GM19455 (cell line): ENCODE measurements at regions not wholly inside any gene's neighbourhood (a gene's known extent, or its start where the extent isn't known, plus 50 kb on each side); places are given as distances from the start of the nearest gene placed in this dataset.
A peak's percentile ranks its signal among the peaks of the same experiment; 100 is the strongest.

Experiments
- ATAC-seq: cut with Tn5 transposase; IDR thresholded peaks from one replicate; pipeline ENCODE4 v1.9.1; 2021; ENCODE audit not compliant: unreplicated experiment

DNA sequence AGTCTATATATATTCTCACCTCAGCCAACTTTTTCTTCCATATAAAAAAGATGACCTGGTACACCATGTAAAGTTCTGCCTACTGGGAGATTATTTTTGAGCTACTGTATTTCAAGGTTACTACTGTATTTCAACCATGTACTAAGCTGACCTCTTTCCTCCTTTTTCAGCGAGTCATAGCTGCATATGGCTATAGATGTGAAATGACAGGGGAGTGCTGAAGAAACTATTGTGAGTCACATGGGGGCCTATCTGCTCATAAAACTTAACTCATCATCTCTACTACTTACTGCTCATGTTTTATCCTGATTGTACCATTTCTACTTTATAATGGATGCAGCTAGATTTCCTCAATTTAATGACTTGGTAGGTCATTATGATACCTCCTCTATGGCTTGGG is 571.4 kb upstream of the ATP2B1 start:
- ATAC-seq, result no peak

- no peak for ATAC-seq
Observed at GRCh38 chr12:90275088-90275487, 566.5 kb upstream of the ATP2B1 start.

DNA sequence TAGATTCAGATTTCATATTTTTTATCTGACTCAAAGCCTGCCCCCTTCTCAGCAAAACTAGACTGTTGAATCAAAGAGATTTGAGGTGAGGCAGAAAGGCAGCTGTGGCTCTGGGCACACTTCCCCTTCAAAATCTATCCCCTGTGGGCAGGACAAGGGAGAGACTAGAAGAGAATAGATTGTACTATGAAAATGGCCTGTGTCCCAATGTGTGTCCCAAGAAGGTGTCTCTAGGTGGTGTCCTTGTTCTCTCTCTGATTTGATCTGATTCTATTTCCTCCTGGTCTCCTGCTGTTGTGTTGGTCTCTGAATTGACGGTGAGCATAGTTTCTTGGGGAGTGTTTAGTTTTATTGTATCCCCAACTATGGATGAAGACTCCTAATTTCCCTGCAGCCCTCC is 565.8 kb upstream of the ATP2B1 start:
- ATAC-seq, result no peak

GRCh38 chr12:90268574-90268973 is 559.9 kb upstream of the ATP2B1 start:
- ATAC-seq, result no peak

GRCh38 chr12:90262251-90262650 is 553.6 kb upstream of the ATP2B1 start:
- no peak for ATAC-seq

DNA sequence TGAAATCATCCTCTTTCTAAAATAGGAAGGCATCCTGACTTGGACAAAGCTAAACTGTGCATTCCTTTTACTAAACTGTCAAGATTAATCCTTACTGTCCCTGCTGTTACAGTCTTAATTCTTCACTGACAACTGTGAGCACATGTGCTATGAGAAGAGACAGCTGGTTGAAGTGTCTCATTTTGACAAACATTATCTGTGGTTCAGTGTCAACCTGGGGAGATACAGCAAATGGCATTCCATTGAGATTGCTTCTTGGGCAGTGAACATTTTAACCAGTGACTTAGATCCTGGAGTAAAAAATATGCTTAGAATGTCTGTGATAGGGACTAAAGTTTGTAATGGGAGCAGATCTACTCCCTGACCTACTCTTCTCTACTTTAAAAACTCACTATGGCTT is 552.6 kb upstream of the ATP2B1 start:
- ATAC-seq, result no peak

- ATAC-seq, result no peak
Observed at GRCh38 chr12:90260136-90260535, 551.5 kb upstream of the ATP2B1 start.

- ATAC-seq, result no peak
Observed at GRCh38 chr12:90257927-90258624, 549.4 kb upstream of the ATP2B1 start.

- ATAC-seq, result no peak
Observed at GRCh38 chr12:90254796-90255195, 546.2 kb upstream of the ATP2B1 start.

GRCh38 chr12:90253674-90254181 is 545.1 kb upstream of the ATP2B1 start:
- ATAC-seq, result peak; percentile 100

- ATAC-seq, result no peak
Observed at GRCh38 chr12:90253136-90253535, 544.5 kb upstream of the ATP2B1 start.

- no peak for ATAC-seq
Observed at GRCh38 chr12:90250766-90251165, 542.1 kb upstream of the ATP2B1 start.

- no peak for ATAC-seq
Observed at GRCh38 chr12:90250042-90250441, 541.4 kb upstream of the ATP2B1 start.

DNA sequence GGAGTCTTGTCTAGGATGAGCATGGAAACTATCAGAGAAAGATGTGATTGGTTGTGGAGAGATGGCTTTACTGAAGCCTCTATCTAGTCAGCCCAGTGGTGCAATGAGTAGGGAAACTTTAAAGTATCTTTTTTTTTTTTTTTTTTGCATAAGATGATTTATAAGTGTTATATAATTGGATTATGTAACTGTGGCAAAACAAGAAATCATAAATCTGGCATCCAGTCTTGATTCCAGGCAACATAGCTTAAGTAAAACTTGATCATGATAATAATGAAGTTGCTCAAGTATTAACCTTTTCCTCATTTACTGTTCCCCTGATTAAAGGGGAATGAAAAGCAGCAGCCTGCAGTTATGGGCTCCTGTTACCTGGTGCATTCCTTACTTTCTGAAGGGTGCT is 538.0 kb upstream of the ATP2B1 start:
- no peak for ATAC-seq

DNA sequence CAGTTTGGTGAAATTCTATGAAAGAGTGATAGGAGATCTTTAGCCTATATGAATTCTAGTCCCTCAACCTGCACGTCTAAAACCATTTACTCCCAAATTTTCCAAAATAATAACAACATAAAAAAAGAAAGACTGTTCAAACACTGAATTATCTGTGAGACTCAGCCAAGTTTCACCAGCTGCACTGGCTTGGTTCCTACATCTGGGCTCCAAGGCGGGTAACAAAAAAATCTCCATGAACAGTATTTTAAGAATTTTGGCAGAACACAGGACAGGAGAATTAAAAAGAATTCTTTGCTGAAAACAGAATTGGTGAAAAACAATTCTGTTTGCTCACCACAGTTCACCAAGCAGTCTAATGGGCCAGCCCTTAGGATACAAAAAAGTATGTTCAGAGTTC is 536.8 kb upstream of the ATP2B1 start:
- no peak for ATAC-seq

DNA sequence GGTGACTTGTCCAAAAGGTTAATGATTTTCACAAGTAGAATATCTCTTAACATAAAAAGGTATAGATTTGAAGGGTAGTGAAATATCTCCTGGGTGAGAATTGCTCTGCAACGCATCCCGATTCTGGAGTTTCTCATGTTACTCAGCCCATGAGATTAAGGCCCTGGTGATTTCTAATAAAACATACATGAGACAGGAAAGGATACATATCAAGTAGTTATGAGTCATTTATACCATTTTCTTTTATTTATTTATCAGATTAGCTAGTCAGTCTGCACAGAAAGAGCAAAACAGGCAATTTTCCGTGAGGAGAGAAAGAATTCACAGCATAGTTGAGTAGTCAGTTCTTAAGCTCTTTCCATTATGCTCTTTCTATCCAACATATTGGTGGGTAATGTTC is 535.6 kb upstream of the ATP2B1 start:
- ATAC-seq, result no peak

DNA sequence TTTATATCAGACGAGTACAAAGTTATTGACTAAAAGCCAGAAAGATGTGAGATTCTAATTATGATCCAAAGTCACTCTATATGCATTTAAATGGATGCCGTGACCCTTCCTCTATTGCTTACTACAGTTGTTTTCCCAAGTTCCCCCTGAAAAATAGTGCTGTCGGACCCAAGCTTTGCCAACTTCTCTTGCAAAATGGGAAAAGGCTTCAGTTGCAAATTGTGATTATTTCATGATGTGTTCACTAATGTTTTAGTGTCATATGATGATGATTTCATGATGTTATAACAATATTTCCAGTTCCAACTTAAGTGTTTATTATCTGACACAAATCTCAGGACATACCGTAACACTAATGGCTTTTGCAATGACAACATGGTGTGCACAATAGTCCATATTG is 534.6 kb upstream of the ATP2B1 start:
- no peak for ATAC-seq

DNA sequence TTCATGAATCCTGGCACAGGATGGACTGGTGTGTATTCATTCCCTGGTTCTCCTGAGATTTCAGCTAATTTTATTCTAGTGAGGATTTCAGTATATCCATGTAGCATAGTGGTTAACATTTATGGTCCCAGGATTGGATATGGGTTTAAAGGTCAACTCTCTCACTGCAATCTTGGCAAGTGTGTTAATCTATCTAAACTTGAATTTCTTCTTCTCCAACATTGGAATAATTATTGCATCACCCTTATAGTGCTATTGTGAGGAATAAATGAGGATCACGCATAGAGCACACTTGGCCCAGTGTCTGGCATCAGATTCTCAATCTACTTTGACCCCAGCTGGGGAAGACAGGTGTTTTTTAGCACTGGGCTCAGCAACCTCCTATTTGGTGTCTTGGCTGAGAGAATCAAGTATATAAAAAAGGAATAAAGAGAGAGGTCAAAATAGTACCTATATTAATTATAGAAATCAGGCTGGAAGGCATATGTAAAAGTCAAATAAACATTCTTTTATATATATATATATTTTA is 531.2 kb upstream of the ATP2B1 start:
- ATAC-seq, result no peak

GRCh38 chr12:90238663-90239271 is 530.1 kb upstream of the ATP2B1 start:
- ATAC-seq, result no peak

DNA sequence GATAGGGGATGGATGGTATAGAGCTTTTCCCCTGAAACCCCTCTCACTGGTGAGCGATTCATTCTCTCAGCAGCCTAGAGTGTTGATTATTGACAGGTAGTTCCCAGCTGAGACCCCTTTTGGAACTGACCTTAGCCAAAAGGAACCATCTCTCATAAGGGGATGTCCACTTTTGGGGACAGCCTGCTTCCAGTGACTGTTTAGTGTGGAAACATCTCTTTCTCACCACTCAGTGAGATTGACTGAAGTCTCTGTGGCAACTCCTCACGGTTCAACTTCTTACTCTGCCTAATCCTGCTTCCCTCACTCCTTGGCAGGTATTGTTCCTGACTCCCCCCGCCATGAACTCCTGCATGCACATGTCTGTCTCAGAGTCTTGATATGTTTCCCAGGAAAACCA is 529.2 kb upstream of the ATP2B1 start:
- no peak for ATAC-seq

DNA sequence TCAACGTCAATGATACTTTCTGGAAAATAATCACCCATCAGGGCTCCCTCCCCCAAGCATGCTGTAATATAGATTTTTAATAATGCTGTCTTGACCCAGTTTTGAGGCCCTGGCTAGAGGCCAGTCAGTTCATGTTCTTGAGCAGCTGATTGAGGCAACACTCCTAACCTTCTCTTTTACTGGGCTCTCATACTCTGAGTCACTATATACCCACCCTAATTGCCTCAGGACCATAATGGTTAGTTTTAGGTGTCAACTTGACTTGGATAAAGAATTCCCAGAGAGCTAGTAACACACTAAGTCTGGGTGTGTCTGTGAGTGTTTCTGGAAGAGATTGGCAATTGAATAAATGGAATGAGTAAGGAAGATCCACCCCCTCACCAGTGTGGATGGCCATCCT is 527.0 kb upstream of the ATP2B1 start:
- no peak for ATAC-seq

GRCh38 chr12:90234472-90234871 is 525.8 kb upstream of the ATP2B1 start:
- no peak for ATAC-seq
